GM21526 (cell line): ENCODE measurements at regions not wholly inside any gene's neighbourhood (a gene's known extent, or its start where the extent isn't known, plus 50 kb on each side); places are given as distances from the start of the nearest gene placed in this dataset.

ENCODE experiments used
- ATAC-seq: cut with Tn5 transposase; IDR thresholded peaks from one replicate; pipeline ENCODE4 v1.9.1; 2021; ENCODE audit warnings: moderate library complexity; ENCODE audit not compliant: unreplicated experiment, low FRiP score

GRCh38 chr18:56152551-56153310 lies 485.7 kb downstream of the TXNL1 start:
- no peak for ATAC-seq

- ATAC-seq, result no peak
Measured at GRCh38 chr18:56148373-56148772, 490.0 kb downstream of the TXNL1 start.

GRCh38 chr18:56146565-56146964 lies 491.8 kb downstream of the TXNL1 start:
- ATAC-seq, result no peak

GRCh38 chr18:56142001-56142400 lies 496.4 kb downstream of the TXNL1 start:
- no peak for ATAC-seq

GRCh38 chr18:56139792-56140254 lies 498.6 kb downstream of the TXNL1 start:
- ATAC-seq, result no peak

- ATAC-seq, result no peak
Measured at GRCh38 chr18:56139372-56139771, 499.0 kb downstream of the TXNL1 start.

- ATAC-seq, result no peak
Measured at GRCh38 chr18:56136105-56136504, 502.3 kb downstream of the TXNL1 start.

GRCh38 chr18:56130481-56130880 lies 507.9 kb downstream of the TXNL1 start:
- ATAC-seq, result no peak

- no peak for ATAC-seq
Measured at GRCh38 chr18:56128153-56128791, 510.1 kb downstream of the TXNL1 start.

GRCh38 chr18:56127322-56128099 lies 510.9 kb downstream of the TXNL1 start:
- ATAC-seq, result no peak

GRCh38 chr18:56124186-56124585 lies 514.2 kb downstream of the TXNL1 start:
- no peak for ATAC-seq

GRCh38 chr18:56121669-56122068 lies 516.7 kb downstream of the TXNL1 start:
- ATAC-seq, result no peak

- ATAC-seq, result no peak
Measured at GRCh38 chr18:56120782-56121181, 517.6 kb downstream of the TXNL1 start.

- ATAC-seq, result no peak
Measured at GRCh38 chr18:56119681-56120080, 518.7 kb downstream of the TXNL1 start.

GRCh38 chr18:56118422-56118821 lies 520.0 kb downstream of the TXNL1 start:
- no peak for ATAC-seq

- no peak for ATAC-seq
Measured at GRCh38 chr18:56115071-56116015, 523.0 kb downstream of the TXNL1 start.

GRCh38 chr18:56112984-56113383 lies 525.0 kb upstream of the TCF4 start:
- ATAC-seq, result no peak

- peak; percentile 99 for ATAC-seq
Measured at GRCh38 chr18:56112013-56112749, 524.2 kb upstream of the TCF4 start.

- no peak for ATAC-seq
Measured at GRCh38 chr18:56109757-56110156, 521.8 kb upstream of the TCF4 start.
